OCI-LY7 (cell line): ENCODE measurements at regions not wholly inside any gene's neighbourhood (a gene's known extent, or its start where the extent isn't known, plus 50 kb on each side); places are given as distances from the start of the nearest gene placed in this dataset.

Experiments used
- BruUV-seq: library from RNA; stranded (reverse); fragments of 400-500 nt; replicated peaks from 2 replicates; lab custom pipeline; 2021; lab: Mats Ljungman, UMichigan
- CTCF ChIA-PET: fragments of 300-600 bp; sonication (Branson Sonifier 250); formaldehyde crosslinking; loops from one replicate; lab custom pipeline; 2022; ENCODE audit warnings: antibody characterized with exemption; ENCODE audit not compliant: unreplicated experiment; lab: Charles Lee
- POLR2A ChIA-PET: fragments of 300-600 bp; sonication (Branson Sonifier 250); formaldehyde crosslinking; loops from one replicate; lab custom pipeline; 2022; ENCODE audit warnings: antibody characterized with exemption; lab: Charles Lee
- DNase-seq: peaks from one replicate; pipeline ENCODE4 v3.0.0-alpha.2; 2015; ENCODE audit warnings: low spot score
- H2AFZ ChIP-seq: fragments of 200-600 bp; sonication (generic), shearing (Covaris generic); 2 replicates; pipeline ENCODE4 v1.6.1; 2014; ENCODE audit warnings: mild to moderate bottlenecking, antibody characterized with exemption, low read length, moderate library complexity
- H3K27ac ChIP-seq: fragments of 200-600 bp; sonication (generic); 2 replicates; pipeline ENCODE4 v1.5.1; 2014; ENCODE audit warnings: mixed run types, low read depth, mild to moderate bottlenecking, moderate library complexity, low read length, inconsistent platforms; ENCODE audit not compliant: poor library complexity, severe bottlenecking
- H3K36me3 ChIP-seq: fragments of 200-600 bp; sonication (generic); 2 replicates; pipeline ENCODE4 v1.6.1; 2014; ENCODE audit warnings: mild to moderate bottlenecking, antibody characterized with exemption, low read length, moderate library complexity, mixed read lengths; ENCODE audit not compliant: insufficient read depth
- H3K4me1 ChIP-seq: fragments of 200-600 bp; sonication (generic); 2 replicates; pipeline ENCODE4 v1.5.1; 2014; ENCODE audit warnings: mild to moderate bottlenecking, low read length; ENCODE audit not compliant: insufficient read depth, poor library complexity, severe bottlenecking
- H3K4me2 ChIP-seq: fragments of 200-600 bp; sonication (generic); 2 replicates; pipeline ENCODE4 v1.6.1; 2014; ENCODE audit warnings: mild to moderate bottlenecking, low read length
- H3K4me3 ChIP-seq: fragments of 200-600 bp; sonication (generic); 2 replicates; pipeline ENCODE4 v1.5.1; 2014; ENCODE audit warnings: mild to moderate bottlenecking, low read depth, low read length; ENCODE audit not compliant: poor library complexity, severe bottlenecking
- H3K79me2 ChIP-seq: fragments of 200-600 bp; sonication (generic); 2 replicates; pipeline ENCODE4 v1.6.1; 2016; ENCODE audit warnings: low read depth, mild to moderate bottlenecking, low read length, moderate library complexity, mixed read lengths; ENCODE audit not compliant: insufficient read depth
- H3K9me2 ChIP-seq: fragments of 200-600 bp; sonication (generic); 2 replicates; pipeline ENCODE4 v1.6.1; 2016; ENCODE audit warnings: mild to moderate bottlenecking, low read length, mixed read lengths; ENCODE audit not compliant: insufficient read depth
- H3K9me3 ChIP-seq: fragments of 200-600 bp; sonication (generic); 2 replicates; pipeline ENCODE4 v1.6.1; 2014; ENCODE audit warnings: mild to moderate bottlenecking, mixed run types, low read length, mixed read lengths
- H4K20me1 ChIP-seq: fragments of 200-600 bp; sonication (generic); 2 replicates; pipeline ENCODE4 v1.6.1; 2014; ENCODE audit warnings: mild to moderate bottlenecking, antibody characterized with exemption, low read length, moderate library complexity, mixed read lengths; ENCODE audit not compliant: insufficient read depth
- CTCF ChIP-seq: fragments of 200-600 bp; sonication (generic); conservative IDR thresholded peaks from 2 replicates; pipeline ENCODE4 v1.5.1; 2014; ENCODE audit warnings: mild to moderate bottlenecking, antibody characterized with exemption, low read length, moderate library complexity, mixed read lengths
- EZH2phosphoT487 ChIP-seq: fragments of 200-600 bp; sonication (generic); IDR thresholded peaks from 2 replicates; pipeline ENCODE4 v1.6.1; 2018; ENCODE audit warnings: low read depth, borderline replicate concordance, mild to moderate bottlenecking, mixed run types, antibody characterized with exemption, low read length, moderate library complexity, mixed read lengths
- intact Hi-C: fragments of 100-400 bp; cut with micrococcal nuclease; formaldehyde crosslinking; loops from one replicate; pipeline ENCODE4 v1.10.0; 2022; ENCODE audit not compliant: unreplicated experiment

DNA sequence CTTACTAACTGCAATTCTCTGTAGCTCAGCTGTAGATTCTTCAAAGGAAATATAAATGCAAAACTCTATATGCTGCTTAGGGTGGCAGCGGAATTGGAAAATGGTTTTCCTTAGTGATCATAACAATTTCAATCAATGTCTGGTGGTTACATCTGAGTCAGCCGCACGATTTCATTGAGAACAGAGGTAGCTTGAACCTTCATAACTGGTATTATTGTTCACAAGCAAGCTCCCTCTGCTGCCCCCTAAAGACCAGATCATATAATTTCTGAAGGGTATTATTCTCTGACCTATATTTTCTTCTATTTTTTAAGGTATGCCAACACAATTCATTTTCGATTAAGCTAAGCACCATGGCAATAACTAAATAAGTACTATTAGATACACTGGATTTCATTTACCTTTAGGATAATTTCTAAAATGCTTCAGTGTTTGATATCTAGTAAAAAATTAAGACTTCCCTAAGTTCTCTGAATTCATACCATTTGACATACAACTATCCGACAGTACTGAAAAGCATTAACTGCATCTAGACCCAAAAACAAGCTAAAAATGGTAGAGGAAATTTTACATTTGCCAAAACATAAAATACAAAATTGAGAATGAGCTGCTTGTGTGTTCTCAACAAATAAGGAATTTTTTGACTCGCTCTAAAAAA is 181.1 kb upstream of the SPEF2 start:
- TF ChIP-seq CTCF (peak; percentile 84), EZH2phosphoT487 (no peak)
- peak; percentile 37 for DNase-seq
- CTCF ChIA-PET: no interaction called here
- Histone ChIP-seq H3K4me1 (no peaks in the 10 kb centered on the region), H3K27ac (no peak overlapping the region), H3K79me2 (no peaks in the 10 kb centered on the region), H3K36me3 (no peaks in the 10 kb centered on the region), H3K9me2 (no peaks in the 10 kb centered on the region), H2AFZ (no peak overlapping the region), H4K20me1 (no peaks in the 10 kb centered on the region), H3K4me3 (no peak overlapping the region), H3K9me3 (no peaks in the 10 kb centered on the region), H3K4me2 (no peak overlapping the region)
- POLR2A ChIA-PET: interaction anchor here (0.7 to 1.7 kb wide), 5 partner anchors 12 to 55 kb away, joined by 3 to 7 read pairs (median 4); no protein-coding TSS in a partner anchor
- BruUV-seq: no TSS peak
- intact Hi-C loops: loop anchor here (10.0 kb wide), 1 partner anchor 342 kb away; no protein-coding TSS in a partner anchor

GRCh38 chr5:35430381-35431162 is 187.1 kb upstream of the SPEF2 start:
- Histone ChIP-seq H3K4me2 (no peak overlapping the region), H3K36me3 (no peaks in the 10 kb centered on the region), H3K9me2 (no peaks in the 10 kb centered on the region), H3K27ac (no peak overlapping the region), H3K4me1 (no peaks in the 10 kb centered on the region), H3K9me3 (no peaks in the 10 kb centered on the region), H3K79me2 (no peaks in the 10 kb centered on the region), H4K20me1 (no peaks in the 10 kb centered on the region), H2AFZ (no peak overlapping the region), H3K4me3 (no peak overlapping the region)
- BruUV-seq: no TSS peak
- DNase-seq: no peak
- intact Hi-C loops: loop anchor here (10.0 kb wide), 1 partner anchor 336 kb away; no protein-coding TSS in a partner anchor
- TF ChIP-seq CTCF (no peak), EZH2phosphoT487 (no peak)
- ChIA-PET POLR2A (interaction anchor here (0.8 kb wide), 1 partner anchor 11 kb away, joined by 3 read pairs; no protein-coding TSS in a partner anchor), CTCF (no interaction called here)
